ENCODE measurements at regions not wholly inside any gene's neighbourhood (a gene's known extent, or its start where the extent isn't known, plus 50 kb on each side); places are given as distances from the start of the nearest gene placed in this dataset.
A peak's percentile ranks its signal among the peaks of the same experiment; 100 is the strongest.

DNA sequence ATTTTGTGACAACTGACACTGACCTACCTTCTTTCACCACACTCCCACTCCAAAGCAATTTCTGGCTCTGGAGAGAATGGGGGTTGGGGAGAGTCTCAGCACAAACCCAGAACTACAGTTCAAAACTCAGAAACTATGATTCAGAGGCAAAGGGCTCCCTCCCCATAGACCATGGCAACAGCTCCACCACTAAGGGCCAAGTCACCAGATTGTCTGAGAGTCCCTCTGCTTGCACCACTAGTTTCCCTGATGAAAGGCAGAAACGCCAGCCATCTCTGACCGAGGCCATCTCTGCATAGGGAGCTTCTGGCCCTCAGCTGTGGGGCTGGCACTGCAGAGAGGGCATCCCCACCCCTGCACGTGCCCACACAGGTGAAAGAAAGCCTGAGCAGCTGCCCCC, 112.4 kb upstream of the VSTM2B start:
- POLR2A ChIA-PET, result no interaction called here

GRCh38 chr19:29415507-29415906, 110.3 kb upstream of the VSTM2B start:
- Histone ChIP-seq H3K4me1 (ENCODE audit: control insufficient read depth, insufficient read depth, low read length) (no peaks in the 10 kb centered on the region), H3K36me3 (ENCODE audit: control insufficient read depth, insufficient read depth, low read length) (no peaks in the 10 kb centered on the region), H3K4me3 (ENCODE audit: low read depth in 2 of 2, low read length in 2 of 2) (no peak overlapping the region), H3K9me3 (ENCODE audit: control insufficient read depth, insufficient read depth, low read depth, low read length) (no peaks in the 10 kb centered on the region), H3K27me3 (ENCODE audit: control insufficient read depth, insufficient read depth, low read length) (no peaks in the 10 kb centered on the region), H3K27ac (ENCODE audit: low read length) (no peak overlapping the region)
- intact Hi-C loops (cut with micrococcal nuclease; ENCODE audit: unreplicated experiment), result no loop called here
- ATAC-seq (no peak), DNase-seq (ENCODE audit: low read depth, low spot score) (no peak)
- in situ Hi-C loops (cut with HindIII; ENCODE audit: low pct_unique_long_range_greater_than_20kb, low sequenced_read_pairs), result no loop called here
- ChIA-PET POLR2A (no interaction called here), CTCF (no interaction called here)
- TF ChIP-seq TCF7L2 (IDR thresholded peaks at IDR 0.05; ENCODE audit: low read depth, low read length), result no peak
- peak; percentile 63 to 83 for TF ChIP-seq REST (IDR thresholded peaks at IDR 0.05; ENCODE audit: insufficient read depth in 1 of 2, low read depth in 2 of 2, low read length in 1 of 2)
- BruUV-seq (replicated peaks), result no TSS peak

More for the DNA sequence above, 112.4 kb upstream of the VSTM2B start:
- Histone ChIP-seq H3K4me1 (ENCODE audit: control insufficient read depth, insufficient read depth, low read length) (no peaks in the 10 kb centered on the region), H3K27ac (ENCODE audit: low read length) (no peak overlapping the region), H3K36me3 (ENCODE audit: control insufficient read depth, insufficient read depth, low read length) (no peaks in the 10 kb centered on the region), H3K4me3 (ENCODE audit: low read depth in 2 of 2, low read length in 2 of 2) (no peak overlapping the region), H3K9me3 (ENCODE audit: control insufficient read depth, insufficient read depth, low read depth, low read length) (no peaks in the 10 kb centered on the region), H3K27me3 (ENCODE audit: control insufficient read depth, insufficient read depth, low read length) (no peaks in the 10 kb centered on the region)
- in situ Hi-C loops (cut with HindIII; ENCODE audit: low pct_unique_long_range_greater_than_20kb, low sequenced_read_pairs), result no loop called here
- no TSS peak for BruUV-seq (replicated peaks)
- DNase-seq (ENCODE audit: low read depth, low spot score) (no peak), ATAC-seq (no peak)
- TF ChIP-seq TCF7L2 (IDR thresholded peaks at IDR 0.05; ENCODE audit: low read depth, low read length), result no peak
- TF ChIP-seq POLR2AphosphoS5 (IDR thresholded peaks at IDR 0.05; ENCODE audit: low read depth, low read length), result no peak
- no peak for TF ChIP-seq REST (IDR thresholded peaks at IDR 0.05; ENCODE audit: insufficient read depth in 1 of 2, low read depth in 2 of 2, low read length in 1 of 2)
- TF ChIP-seq SIN3A (IDR thresholded peaks at IDR 0.05; ENCODE audit: borderline replicate concordance, insufficient read depth, low read depth, low read length), result no peak
- TF ChIP-seq, protein P1, sequence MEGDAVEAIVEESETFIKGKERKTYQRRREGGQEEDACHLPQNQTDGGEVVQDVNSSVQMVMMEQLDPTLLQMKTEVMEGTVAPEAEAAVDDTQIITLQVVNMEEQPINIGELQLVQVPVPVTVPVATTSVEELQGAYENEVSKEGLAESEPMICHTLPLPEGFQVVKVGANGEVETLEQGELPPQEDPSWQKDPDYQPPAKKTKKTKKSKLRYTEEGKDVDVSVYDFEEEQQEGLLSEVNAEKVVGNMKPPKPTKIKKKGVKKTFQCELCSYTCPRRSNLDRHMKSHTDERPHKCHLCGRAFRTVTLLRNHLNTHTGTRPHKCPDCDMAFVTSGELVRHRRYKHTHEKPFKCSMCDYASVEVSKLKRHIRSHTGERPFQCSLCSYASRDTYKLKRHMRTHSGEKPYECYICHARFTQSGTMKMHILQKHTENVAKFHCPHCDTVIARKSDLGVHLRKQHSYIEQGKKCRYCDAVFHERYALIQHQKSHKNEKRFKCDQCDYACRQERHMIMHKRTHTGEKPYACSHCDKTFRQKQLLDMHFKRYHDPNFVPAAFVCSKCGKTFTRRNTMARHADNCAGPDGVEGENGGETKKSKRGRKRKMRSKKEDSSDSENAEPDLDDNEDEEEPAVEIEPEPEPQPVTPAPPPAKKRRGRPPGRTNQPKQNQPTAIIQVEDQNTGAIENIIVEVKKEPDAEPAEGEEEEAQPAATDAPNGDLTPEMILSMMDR (IDR thresholded peaks at IDR 0.05), result no peak
- intact Hi-C loops (cut with micrococcal nuclease; ENCODE audit: unreplicated experiment), result no loop called here
- CTCF ChIA-PET, result no interaction called here
